Endothelial cell of umbilical vein (primary cell): ENCODE measurements at regions not wholly inside any gene's neighbourhood (a gene's known extent, or its start where the extent isn't known, plus 50 kb on each side); places are given as distances from the start of the nearest gene placed in this dataset.

ENCODE experiments used
- BruUV-seq: library from RNA; stranded (reverse); fragments of 400-500 nt; replicated peaks from 2 replicates; lab custom pipeline; 2021; lab: Mats Ljungman, UMichigan
- CTCF ChIA-PET: fragments of 300-600, 350-600 bp; sonication (Branson Sonifier 250); formaldehyde crosslinking; loops from one replicate; lab custom pipeline; 2021; ENCODE audit warnings: antibody characterized with exemption, inconsistent platforms; lab: Charles Lee
- POLR2A ChIA-PET: fragments of 300-600, 350-600 bp; sonication (Branson Sonifier 250); formaldehyde crosslinking; loops from one replicate; lab custom pipeline; 2021; ENCODE audit warnings: antibody characterized with exemption, inconsistent platforms; lab: Charles Lee
- DNase-seq: peaks from one replicate; pipeline ENCODE4 v3.0.0-alpha.2; 2011; ENCODE audit warnings: low read depth, low spot score
- FAIRE-seq: peaks from 2 replicates; lab custom pipeline; 2011; peaks lifted over from hg19 to GRCh38; lab: Jason Lieb, UNC
- H2AFZ ChIP-seq: 2 replicates; pipeline ENCODE4 v1.6.0; 2012; ENCODE audit warnings: low read depth, low read length, control low read depth, inconsistent platforms
- H3K27ac ChIP-seq: 2 replicates; pipeline ENCODE4 v1.5.1; 2011; ENCODE audit warnings: low read depth, mild to moderate bottlenecking, control low read depth, low read length, moderate library complexity; ENCODE audit not compliant: insufficient read depth
- H3K27me3 ChIP-seq, 2 experiments: 2 replicates each; pipeline versions ENCODE4 v1.6.0 to v1.6.1; 2011; ENCODE audit warnings: low read length in 2 of 2, mixed read lengths in 1 of 2; ENCODE audit not compliant: control insufficient read depth in 2 of 2, insufficient read depth in 2 of 2
- H3K36me3 ChIP-seq, 2 experiments: 2 replicates in 1 of 2; 3 replicates in 1 of 2; pipeline ENCODE4 v1.5.1; 2011; ENCODE audit warnings: low read length in 2 of 2, mild to moderate bottlenecking in 1 of 2, moderate library complexity in 1 of 2; ENCODE audit not compliant: control insufficient read depth in 2 of 2, insufficient read depth in 2 of 2; ENCODE audit errors: extremely low read depth in 1 of 2
- H3K4me1 ChIP-seq: 3 replicates; pipeline ENCODE4 v1.5.1; 2011; ENCODE audit warnings: mild to moderate bottlenecking, low read length; ENCODE audit not compliant: control insufficient read depth, insufficient read depth; ENCODE audit errors: extremely low read depth
- H3K4me2 ChIP-seq: 2 replicates; pipeline ENCODE4 v1.6.1; 2011; ENCODE audit warnings: low read length, control low read depth, mixed read lengths; ENCODE audit not compliant: insufficient read depth
- H3K4me3 ChIP-seq, 3 experiments: fragments of 200-600 bp in 1 of 3; sonication (generic), shearing (Covaris generic) in 1 of 3; replicated peaks in 1 of 3; 2 replicates each; pipeline ENCODE4 v1.5.1; 2011 to 2016; ENCODE audit warnings: control low read depth in 3 of 3, low read length in 3 of 3, mild to moderate bottlenecking in 2 of 3, inconsistent platforms in 1 of 3, low read depth in 1 of 3, moderate library complexity in 1 of 3; ENCODE audit not compliant: insufficient read depth in 1 of 3
- H3K79me2 ChIP-seq: 2 replicates; pipeline ENCODE4 v1.6.0; 2012; ENCODE audit warnings: low read length, inconsistent platforms; ENCODE audit not compliant: control insufficient read depth, insufficient read depth
- H3K9ac ChIP-seq: replicated peaks from 2 replicates; pipeline ENCODE3; 2011; ENCODE audit warnings: low read length, control low read depth; ENCODE audit not compliant: insufficient read depth; ENCODE audit errors: extremely low read depth
- H3K9me1 ChIP-seq: replicated peaks from 3 replicates; pipeline ENCODE4 v1.6.0; 2011; ENCODE audit warnings: mild to moderate bottlenecking, low read length; ENCODE audit not compliant: control insufficient read depth, insufficient read depth; ENCODE audit errors: extremely low read depth
- H3K9me3 ChIP-seq: replicated peaks from 2 replicates; pipeline ENCODE4 v1.5.1; 2012; ENCODE audit warnings: low read length, inconsistent platforms; ENCODE audit not compliant: control insufficient read depth, insufficient read depth
- H4K20me1 ChIP-seq: replicated peaks from 2 replicates; pipeline ENCODE3; 2011; ENCODE audit warnings: mild to moderate bottlenecking, low read length; ENCODE audit not compliant: control insufficient read depth, insufficient read depth; ENCODE audit errors: extremely low read depth
- EZH2 ChIP-seq: IDR thresholded peaks from 2 replicates; pipeline ENCODE4 v1.6.1; 2012; ENCODE audit warnings: borderline replicate concordance, low read depth, mild to moderate bottlenecking, moderate library complexity, low read length, inconsistent platforms; ENCODE audit not compliant: severe bottlenecking
- FOS ChIP-seq: IDR thresholded peaks from 2 replicates; pipeline ENCODE4 v1.6.1; 2011; ENCODE audit warnings: mild to moderate bottlenecking, low read length, moderate library complexity, borderline replicate concordance; ENCODE audit not compliant: insufficient read depth
- GATA2 ChIP-seq: IDR thresholded peaks from 2 replicates; pipeline ENCODE4 v1.7.0; 2011; ENCODE audit warnings: low read depth, mild to moderate bottlenecking, moderate library complexity, mixed read lengths, low read length; ENCODE audit not compliant: insufficient read length, insufficient read depth
- JUN ChIP-seq: IDR thresholded peaks from 2 replicates; pipeline ENCODE4 v1.6.1; 2011; ENCODE audit warnings: borderline replicate concordance, low read depth; ENCODE audit not compliant: insufficient read length, insufficient read depth
- MYC ChIP-seq: IDR thresholded peaks from one replicate; pipeline ENCODE4 v1.6.1; 2011; ENCODE audit warnings: mild to moderate bottlenecking, low read depth, low read length
- POLR2A ChIP-seq: IDR thresholded peaks from 2 replicates; pipeline ENCODE4 v1.6.1; 2012; ENCODE audit warnings: low read depth, mild to moderate bottlenecking, control low read depth, low read length
- POLR2AphosphoS5 ChIP-seq: IDR thresholded peaks from 2 replicates; pipeline ENCODE4 v1.6.1; 2012; ENCODE audit warnings: low read depth, mild to moderate bottlenecking, control low read depth, low read length, moderate library complexity; ENCODE audit not compliant: insufficient read depth
- dilution Hi-C: fragments of 300-500 bp; cut with MboI; formaldehyde crosslinking; loops from one replicate; pipeline ENCODE4 v1.15.0; 2019; ENCODE audit warnings: low sequenced_read_pairs; ENCODE audit not compliant: extremely low pct_ligation_motif_present
- intact Hi-C: fragments of 100-400 bp; cut with micrococcal nuclease; formaldehyde crosslinking; loops from one replicate; pipeline ENCODE4 v1.10.0; 2022
- TF ChIP-seq, protein P1 (sequence below): IDR thresholded peaks from 2 replicates; pipeline ENCODE4 v1.6.1; 2011; ENCODE audit not compliant: insufficient read depth, insufficient read length
- TF ChIP-seq, protein P2 (sequence below), 2 donors: IDR thresholded peaks; 1 replicate in 1 of 2; 2 replicates in 1 of 2; pipeline ENCODE4 v1.5.1; 2011; ENCODE audit warnings: low read length in 2 of 2, mild to moderate bottlenecking in 2 of 2, moderate library complexity in 2 of 2, control low read depth in 1 of 2, inconsistent platforms in 1 of 2, low read depth in 1 of 2; ENCODE audit not compliant: insufficient read depth in 1 of 2; ENCODE audit errors: extremely low read depth in 1 of 2

DNA sequence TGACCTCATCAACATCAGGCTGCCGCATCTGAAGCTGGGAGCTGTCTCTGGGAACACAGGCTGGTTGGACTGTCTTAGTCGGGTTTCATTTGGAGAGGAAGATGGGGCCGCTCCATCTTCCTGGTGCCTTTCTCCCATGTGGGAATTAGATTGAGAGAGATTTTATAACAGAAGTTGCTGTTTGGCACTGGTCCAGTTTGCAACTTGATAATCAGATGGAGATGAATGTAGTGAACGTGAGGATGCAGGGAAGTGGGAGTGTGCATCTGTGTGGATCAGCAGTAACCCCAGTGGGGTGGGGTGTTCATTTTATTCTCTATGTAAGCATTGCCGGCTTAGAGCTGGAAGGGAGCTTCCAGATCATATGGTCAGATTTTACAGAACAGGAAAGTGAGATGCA, 250.9 kb downstream of the DCDC2C start:
- no peaks in the 10 kb centered on the region for H4K20me1 ChIP-seq
- DNase-seq = no peak
- TF ChIP-seq POLR2AphosphoS5 (no peak), GATA2 (no peak), JUN (no peak), EZH2 (no peak), FOS (no peak), POLR2A (no peak), MYC (no peak)
- no TSS peak for BruUV-seq
- dilution Hi-C loops (no loop called here), intact Hi-C loops (no loop called here)
- no peaks in the 10 kb centered on the region for H3K9me1 ChIP-seq
- POLR2A ChIA-PET = no interaction called here
- H3K36me3 ChIP-seq = no peaks in the 10 kb centered on the region
- no peak overlapping the region for H3K4me3 ChIP-seq
- no peak overlapping the region for H3K4me2 ChIP-seq
- no peak for FAIRE-seq
- peaks cover 2% of the 10 kb centered on the region for H3K9me3 ChIP-seq
- H2AFZ ChIP-seq = no peak overlapping the region
- no peaks in the 10 kb centered on the region for H3K79me2 ChIP-seq
- no peak overlapping the region for H3K27ac ChIP-seq
- no peaks in the 10 kb centered on the region for H3K27me3 ChIP-seq
- no peak overlapping the region for H3K9ac ChIP-seq
- H3K4me1 ChIP-seq = no peaks in the 10 kb centered on the region
- CTCF ChIA-PET = interaction anchor here (2.6 kb wide), 1 partner anchor 760 kb away, joined by 13 read pairs; no protein-coding TSS in a partner anchor

DNA sequence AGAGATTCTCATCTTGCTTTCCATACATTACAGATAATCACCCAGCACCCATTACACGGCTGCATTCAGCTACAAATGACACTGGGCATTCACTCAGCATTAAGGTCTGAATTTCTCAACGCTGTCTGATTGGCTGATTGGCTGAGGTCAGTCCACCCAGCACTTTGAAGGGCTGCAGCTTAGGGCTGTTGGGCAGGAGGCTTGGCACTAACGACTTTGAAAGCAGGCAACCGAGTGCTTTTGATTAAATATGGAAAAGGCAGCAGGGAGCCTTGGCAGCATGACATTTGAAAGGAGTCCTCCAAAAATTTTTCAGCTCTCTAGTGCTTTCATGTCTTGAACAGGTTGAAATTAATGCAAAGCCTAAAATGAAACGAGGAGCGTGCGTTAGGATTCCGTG, 253.0 kb downstream of the DCDC2C start:
- ChIA-PET CTCF (interaction anchor here (1.1 to 2.6 kb wide), 3 partner anchors 10 to 807 kb away, joined by 3 to 13 read pairs (median 8); no protein-coding TSS in a partner anchor), POLR2A (no interaction called here)
- Histone ChIP-seq H3K27me3 (no peaks in the 10 kb centered on the region), H2AFZ (no peak overlapping the region), H3K4me3 (no peak overlapping the region), H3K4me1 (no peaks in the 10 kb centered on the region), H3K36me3 (no peaks in the 10 kb centered on the region), H3K27ac (no peak overlapping the region), H3K9ac (no peak overlapping the region), H3K79me2 (no peaks in the 10 kb centered on the region), H3K4me2 (no peak overlapping the region), H3K9me1 (no peaks in the 10 kb centered on the region), H3K9me3 (peaks cover 2% of the 10 kb centered on the region), H4K20me1 (no peaks in the 10 kb centered on the region)
- BruUV-seq = no TSS peak
- FAIRE-seq (no peak), DNase-seq (no peak)
- TF ChIP-seq EZH2 (no peak), POLR2AphosphoS5 (no peak), MYC (no peak), JUN (no peak), POLR2A (no peak), GATA2 (no peak), FOS (no peak)
- TF ChIP-seq, protein P1, sequence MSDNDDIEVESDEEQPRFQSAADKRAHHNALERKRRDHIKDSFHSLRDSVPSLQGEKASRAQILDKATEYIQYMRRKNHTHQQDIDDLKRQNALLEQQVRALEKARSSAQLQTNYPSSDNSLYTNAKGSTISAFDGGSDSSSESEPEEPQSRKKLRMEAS = no peak
- TF ChIP-seq, protein P2, sequence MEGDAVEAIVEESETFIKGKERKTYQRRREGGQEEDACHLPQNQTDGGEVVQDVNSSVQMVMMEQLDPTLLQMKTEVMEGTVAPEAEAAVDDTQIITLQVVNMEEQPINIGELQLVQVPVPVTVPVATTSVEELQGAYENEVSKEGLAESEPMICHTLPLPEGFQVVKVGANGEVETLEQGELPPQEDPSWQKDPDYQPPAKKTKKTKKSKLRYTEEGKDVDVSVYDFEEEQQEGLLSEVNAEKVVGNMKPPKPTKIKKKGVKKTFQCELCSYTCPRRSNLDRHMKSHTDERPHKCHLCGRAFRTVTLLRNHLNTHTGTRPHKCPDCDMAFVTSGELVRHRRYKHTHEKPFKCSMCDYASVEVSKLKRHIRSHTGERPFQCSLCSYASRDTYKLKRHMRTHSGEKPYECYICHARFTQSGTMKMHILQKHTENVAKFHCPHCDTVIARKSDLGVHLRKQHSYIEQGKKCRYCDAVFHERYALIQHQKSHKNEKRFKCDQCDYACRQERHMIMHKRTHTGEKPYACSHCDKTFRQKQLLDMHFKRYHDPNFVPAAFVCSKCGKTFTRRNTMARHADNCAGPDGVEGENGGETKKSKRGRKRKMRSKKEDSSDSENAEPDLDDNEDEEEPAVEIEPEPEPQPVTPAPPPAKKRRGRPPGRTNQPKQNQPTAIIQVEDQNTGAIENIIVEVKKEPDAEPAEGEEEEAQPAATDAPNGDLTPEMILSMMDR (IDR thresholded peaks at IDR 0.05; ENCODE audit: extremely low read depth in 1 of 2, insufficient read depth in 1 of 2, low read depth in 1 of 2, low read length in 2 of 2) = no peak
- intact Hi-C loops (no loop called here), dilution Hi-C loops (no loop called here)
